GM13976 (cell line): ENCODE measurements at regions not wholly inside any gene's neighbourhood (a gene's known extent, or its start where the extent isn't known, plus 50 kb on each side); places are given as distances from the start of the nearest gene placed in this dataset.

ENCODE experiments used
- DNase-seq: peaks from one replicate; pipeline ENCODE4 v3.0.0; 2012; ENCODE audit warnings: low spot score
- in situ Hi-C: fragments of 300-500 bp; cut with MboI; formaldehyde crosslinking; loops from one replicate; pipeline ENCODE4 v1.12.0; 2022; ENCODE audit warnings: low sequenced_read_pairs, mixed read lengths, inconsistent platforms; ENCODE audit not compliant: unreplicated experiment
- TF ChIP-seq, protein P1 (sequence below): IDR thresholded peaks from 2 replicates; pipeline ENCODE4 v1.5.1; 2012; ENCODE audit warnings: borderline replicate concordance, mild to moderate bottlenecking; ENCODE audit not compliant: insufficient read depth; ENCODE audit errors: extremely low read depth, missing control alignments, control extremely low read depth

- TF ChIP-seq, protein P1, sequence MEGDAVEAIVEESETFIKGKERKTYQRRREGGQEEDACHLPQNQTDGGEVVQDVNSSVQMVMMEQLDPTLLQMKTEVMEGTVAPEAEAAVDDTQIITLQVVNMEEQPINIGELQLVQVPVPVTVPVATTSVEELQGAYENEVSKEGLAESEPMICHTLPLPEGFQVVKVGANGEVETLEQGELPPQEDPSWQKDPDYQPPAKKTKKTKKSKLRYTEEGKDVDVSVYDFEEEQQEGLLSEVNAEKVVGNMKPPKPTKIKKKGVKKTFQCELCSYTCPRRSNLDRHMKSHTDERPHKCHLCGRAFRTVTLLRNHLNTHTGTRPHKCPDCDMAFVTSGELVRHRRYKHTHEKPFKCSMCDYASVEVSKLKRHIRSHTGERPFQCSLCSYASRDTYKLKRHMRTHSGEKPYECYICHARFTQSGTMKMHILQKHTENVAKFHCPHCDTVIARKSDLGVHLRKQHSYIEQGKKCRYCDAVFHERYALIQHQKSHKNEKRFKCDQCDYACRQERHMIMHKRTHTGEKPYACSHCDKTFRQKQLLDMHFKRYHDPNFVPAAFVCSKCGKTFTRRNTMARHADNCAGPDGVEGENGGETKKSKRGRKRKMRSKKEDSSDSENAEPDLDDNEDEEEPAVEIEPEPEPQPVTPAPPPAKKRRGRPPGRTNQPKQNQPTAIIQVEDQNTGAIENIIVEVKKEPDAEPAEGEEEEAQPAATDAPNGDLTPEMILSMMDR: no peak
- no peak for DNase-seq
- in situ Hi-C loops: no loop called here
Observed at GRCh38 chr3:151935446-151935845, 62.0 kb downstream of the SUCNR1 start.

- in situ Hi-C loops: no loop called here
- DNase-seq: no peak
- TF ChIP-seq, protein P1: no peak
Observed at GRCh38 chr3:151940481-151940880, 67.0 kb downstream of the SUCNR1 start.

- TF ChIP-seq, protein P1: no peak
- in situ Hi-C loops: no loop called here
Observed at GRCh38 chr3:151943539-151943938, 70.1 kb downstream of the SUCNR1 start.

GRCh38 chr3:151944356-151944755 lies 70.9 kb downstream of the SUCNR1 start:
- DNase-seq: no peak
- TF ChIP-seq, protein P1: no peak
- in situ Hi-C loops: no loop called here

More at GRCh38 chr3:151943539-151943938, 70.1 kb downstream of the SUCNR1 start:
- no peak for DNase-seq

DNA sequence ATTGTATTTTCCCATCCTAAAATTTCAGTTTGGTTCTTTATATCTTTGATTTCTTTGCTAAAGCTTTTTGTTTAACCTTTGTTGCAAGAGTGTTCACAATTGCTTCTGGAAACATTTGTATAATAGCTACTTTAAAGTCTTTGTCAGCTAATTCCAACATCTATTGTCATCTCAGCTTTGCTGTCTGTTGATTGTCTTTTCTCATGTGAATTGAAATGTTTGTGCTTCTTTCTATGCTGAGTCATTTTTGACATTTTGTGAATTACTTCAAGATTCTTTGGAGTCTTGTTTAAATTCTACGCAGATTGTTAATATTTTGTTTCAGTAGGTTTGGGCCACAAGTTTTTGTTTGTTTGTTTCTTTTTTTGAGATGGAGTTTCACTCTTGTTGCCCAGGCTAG lies 73.2 kb downstream of the SUCNR1 start:
- DNase-seq: no peak
- in situ Hi-C loops: no loop called here
- TF ChIP-seq, protein P1: no peak

DNA sequence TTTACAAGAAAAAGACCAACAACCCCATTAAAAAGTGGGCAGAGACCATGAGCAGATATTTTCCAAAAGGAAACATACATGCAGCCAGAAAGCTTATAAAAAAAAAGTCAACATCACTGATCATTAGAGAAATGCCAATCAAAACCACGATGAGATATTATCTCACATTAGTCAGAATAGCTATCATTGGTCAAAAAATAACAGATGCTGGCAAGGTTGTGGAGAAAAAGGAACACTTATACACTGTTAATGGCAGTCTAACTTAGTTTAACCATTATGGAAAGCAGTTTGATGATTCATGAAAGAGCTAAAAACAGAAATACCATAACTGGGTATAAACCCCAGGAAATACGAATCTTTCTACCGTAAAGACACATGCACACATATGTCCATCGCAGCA lies 76.3 kb downstream of the SUCNR1 start:
- TF ChIP-seq, protein P1: no peak
- in situ Hi-C loops: no loop called here
- DNase-seq: no peak

- in situ Hi-C loops: no loop called here
- no peak for DNase-seq
- TF ChIP-seq, protein P1: no peak
Observed at GRCh38 chr3:151955356-151955755, 81.9 kb downstream of the SUCNR1 start.
